HG03558 (cell line): ENCODE measurements at regions not wholly inside any gene's neighbourhood (a gene's known extent, or its start where the extent isn't known, plus 50 kb on each side); places are given as distances from the start of the nearest gene placed in this dataset.
"Not testable (repeated sequence)": the region's sequence is repeated elsewhere in the genome, so short reads cannot be mapped to it uniquely, and the experiment has no call there.

Source experiments
- ATAC-seq: cut with Tn5 transposase; IDR thresholded peaks from one replicate; pipeline ENCODE4 v1.9.1; 2021; ENCODE audit warnings: moderate number of reproducible peaks; ENCODE audit not compliant: unreplicated experiment; ENCODE audit errors: extremely low read depth

- no peak for ATAC-seq
Measured at GRCh38 chr4:149983401-149983800, 94.8 kb upstream of the DCLK2 start.

GRCh38 chr4:149983931-149984330, 94.3 kb upstream of the DCLK2 start:
- ATAC-seq: no peak

GRCh38 chr4:149985981-149986380, 92.3 kb upstream of the DCLK2 start:
- no peak for ATAC-seq

- ATAC-seq: no peak
Measured at GRCh38 chr4:149986917-149987316, 91.3 kb upstream of the DCLK2 start.

GRCh38 chr4:149987330-149988086, 90.7 kb upstream of the DCLK2 start:
- no peak for ATAC-seq

- ATAC-seq: no peak
Measured at GRCh38 chr4:149988087-149988410, 90.2 kb upstream of the DCLK2 start.

- no peak for ATAC-seq
Measured at GRCh38 chr4:149993030-149993429, 85.2 kb upstream of the DCLK2 start.

GRCh38 chr4:149995134-149995756, 83.0 kb upstream of the DCLK2 start:
- no peak for ATAC-seq

- ATAC-seq: peak; percentile 69
Measured at GRCh38 chr4:149997881-149998421, 80.3 kb upstream of the DCLK2 start.

GRCh38 chr4:149999485-150000074, 78.7 kb upstream of the DCLK2 start:
- ATAC-seq: no peak

GRCh38 chr4:150001815-150002214, 76.4 kb upstream of the DCLK2 start:
- ATAC-seq: no peak

GRCh38 chr4:150002561-150002960, 75.7 kb upstream of the DCLK2 start:
- no peak for ATAC-seq

- ATAC-seq: no peak
Measured at GRCh38 chr4:150004481-150004880, 73.8 kb upstream of the DCLK2 start.

- ATAC-seq: no peak
Measured at GRCh38 chr4:150005537-150005936, 72.7 kb upstream of the DCLK2 start.

- ATAC-seq: no peak
Measured at GRCh38 chr4:150006197-150006596, 72.0 kb upstream of the DCLK2 start.

- ATAC-seq: no peak
Measured at GRCh38 chr4:150007512-150007911, 70.7 kb upstream of the DCLK2 start.

GRCh38 chr4:150008546-150008945, 69.7 kb upstream of the DCLK2 start:
- no peak for ATAC-seq

- ATAC-seq: no peak
Measured at GRCh38 chr4:150009533-150009932, 68.7 kb upstream of the DCLK2 start.

- ATAC-seq: no peak
Measured at GRCh38 chr4:150010525-150011126, 67.6 kb upstream of the DCLK2 start.

- ATAC-seq: no peak
Measured at GRCh38 chr4:150012851-150013360, 65.3 kb upstream of the DCLK2 start.

- ATAC-seq: not testable (repeated sequence)
Measured at GRCh38 chr4:150015910-150016309, 62.3 kb upstream of the DCLK2 start.
